Tibial nerve (tissue), 4 donors: ENCODE measurements at regions not wholly inside any gene's neighbourhood (a gene's known extent, or its start where the extent isn't known, plus 50 kb on each side); places are given as distances from the start of the nearest gene placed in this dataset.
"Not testable (repeated sequence)": the region's sequence is repeated elsewhere in the genome, so short reads cannot be mapped to it uniquely, and the experiment has no call there.

Experiments used
- DNase-seq, 2 donors: peaks; one replicate each; pipeline ENCODE4 v3.0.0-alpha.2; 2019; ENCODE audit warnings: low spot score in 2 of 2
- H3K27ac ChIP-seq, 4 donors: fragments of 200-600 bp; sonication (generic) in 3 of 4; one replicate each; pipeline ENCODE4 v1.5.1; 2017 to 2019; ENCODE audit warnings: mild to moderate bottlenecking in 1 of 4
- H3K27me3 ChIP-seq, 2 donors: fragments of 200-600 bp; sonication (generic) in 1 of 2; one replicate each; pipeline versions ENCODE4 v1.5.1 to v1.6.0; 2017 to 2019
- H3K36me3 ChIP-seq, 3 donors: fragments of 200-600 bp; sonication (generic); one replicate each; pipeline ENCODE4 v1.5.1; 2018 to 2019
- H3K4me1 ChIP-seq, 4 donors: fragments of 200-600 bp; sonication (generic) in 3 of 4; one replicate each; pipeline ENCODE4 v1.5.1; 2017 to 2019
- H3K4me3 ChIP-seq, 4 donors: fragments of 200-600 bp; sonication (generic) in 3 of 4; one replicate each; pipeline ENCODE4 v1.5.1; 2017 to 2019; ENCODE audit warnings: mild to moderate bottlenecking in 1 of 4, moderate library complexity in 1 of 4
- H3K9me3 ChIP-seq, 4 donors: fragments of 200-600 bp; sonication (generic) in 3 of 4; one replicate each; pipeline ENCODE4 v1.5.1; 2017 to 2019
- CTCF ChIP-seq, 5 experiments: fragments of 200-600 bp in 3 of 5; fragments of 450-650 bp in 2 of 5; sonication (generic) in 3 of 5; IDR thresholded peaks; one replicate each; pipeline ENCODE4 v1.5.1; 2016 to 2019; ENCODE audit warnings: antibody characterized with exemption in 5 of 5, mild to moderate bottlenecking in 3 of 5, moderate library complexity in 2 of 5
- EP300 ChIP-seq, 2 donors: sonication (generic); formaldehyde crosslinking; IDR thresholded peaks; one replicate each; pipeline ENCODE4 v1.6.1; 2017; ENCODE audit warnings: antibody characterized with exemption in 2 of 2, mild to moderate bottlenecking in 1 of 2
- POLR2A ChIP-seq, 2 donors: fragments of 450-650 bp; IDR thresholded peaks; one replicate each; pipeline ENCODE4 v1.6.1; 2017; ENCODE audit warnings: antibody characterized with exemption in 2 of 2, mild to moderate bottlenecking in 2 of 2, moderate library complexity in 2 of 2
- WGBS, 2 donors: methylation state at CpG; one replicate each; pipeline ENCODE4 v1.1.5; 2018; 5-methylcytosine and 5-hydroxymethylcytosine counted together

- WGBS, 2 donors: 79 to 92% methylated on average over 1 of the region's 1 CpG
- DNase-seq: no peak
- peaks cover 0 to 14% (median 0%) of the 10 kb centered on the region in 3 donors for H3K36me3 ChIP-seq
- no peaks in the 10 kb centered on the region for H3K4me1 ChIP-seq
- H3K4me3 ChIP-seq: no peak overlapping the region
- TF ChIP-seq CTCF (IDR thresholded peaks at IDR 0.05) (no peak), EP300 (IDR thresholded peaks at IDR 0.05) (no peak), POLR2A (IDR thresholded peaks at IDR 0.05) (no peak)
- no peaks in the 10 kb centered on the region for H3K27me3 ChIP-seq
- H3K27ac ChIP-seq: no peak overlapping the region
- peaks cover 0 to 21% (median 0%) of the 10 kb centered on the region in 4 donors for H3K9me3 ChIP-seq
These were observed 95.1 kb downstream of the RPAP3 start for GRCh38 chr12:47610686-47611252.

GRCh38 chr12:47609806-47610205 lies 96.0 kb downstream of the RPAP3 start:
- TF ChIP-seq CTCF (IDR thresholded peaks at IDR 0.05): no peak
- no peak for TF ChIP-seq POLR2A (IDR thresholded peaks at IDR 0.05)
- no peak for TF ChIP-seq EP300 (IDR thresholded peaks at IDR 0.05)
- Histone ChIP-seq H3K4me3 (no peak overlapping the region), H3K4me1 (no peaks in the 10 kb centered on the region), H3K36me3 (peaks cover 0 to 14% (median 0%) of the 10 kb centered on the region in 3 donors), H3K27ac (no peak overlapping the region), H3K27me3 (no peaks in the 10 kb centered on the region), H3K9me3 (peaks cover 0 to 21% (median 0%) of the 10 kb centered on the region in 4 donors)
- no peak for DNase-seq
- 81 to 91% methylated on average over 3 of the region's 3 CpGs for WGBS, 2 donors

GRCh38 chr12:47608671-47609070 lies 97.2 kb downstream of the RPAP3 start:
- not testable (repeated sequence) for H3K27ac ChIP-seq, H3K4me3 ChIP-seq, H3K27me3 ChIP-seq, H3K36me3 ChIP-seq, H3K4me1 ChIP-seq, DNase-seq
- H3K9me3 ChIP-seq: peaks cover 0 to 21% (median 0%) of the 10 kb centered on the region in 4 donors
- 82 to 88% methylated on average over 4 of the region's 4 CpGs for WGBS, 2 donors

GRCh38 chr12:47604221-47604873 lies 101.5 kb downstream of the RPAP3 start:
- no peaks in the 10 kb centered on the region for H3K36me3 ChIP-seq
- no peak overlapping the region for H3K4me3 ChIP-seq
- peaks cover 0 to 3% (median 0%) of the 10 kb centered on the region in 4 donors for H3K4me1 ChIP-seq
- TF ChIP-seq POLR2A (IDR thresholded peaks at IDR 0.05) (no peak), EP300 (IDR thresholded peaks at IDR 0.05) (no peak), CTCF (IDR thresholded peaks at IDR 0.05) (no peak)
- H3K27ac ChIP-seq: no peak overlapping the region
- no peak for DNase-seq
- H3K9me3 ChIP-seq: peaks cover 0 to 14% (median 0%) of the 10 kb centered on the region in 4 donors
- H3K27me3 ChIP-seq: no peaks in the 10 kb centered on the region
- WGBS, 2 donors: 88 to 100% methylated on average over 1 of the region's 1 CpG

- H3K27ac ChIP-seq: no peak overlapping the region
- H3K9me3 ChIP-seq: peaks cover 0 to 14% (median 0%) of the 10 kb centered on the region in 4 donors
- no peaks in the 10 kb centered on the region for H3K36me3 ChIP-seq
- no peak for TF ChIP-seq EP300 (IDR thresholded peaks at IDR 0.05)
- H3K4me3 ChIP-seq: no peak overlapping the region
- no peaks in the 10 kb centered on the region for H3K27me3 ChIP-seq
- 81 to 86% methylated on average over 11 of the region's 11 CpGs for WGBS, 2 donors
- no peak for DNase-seq
- H3K4me1 ChIP-seq: peaks cover 0 to 3% (median 0%) of the 10 kb centered on the region in 4 donors
These were observed 102.8 kb downstream of the RPAP3 start for GRCh38 chr12:47602949-47603558.

- Histone ChIP-seq H3K4me3 (no peak overlapping the region), H3K9me3 (peaks cover 0 to 8% (median 0%) of the 10 kb centered on the region in 4 donors), H3K27ac (no peak overlapping the region), H3K4me1 (peaks cover 0 to 3% (median 0%) of the 10 kb centered on the region in 4 donors), H3K27me3 (no peaks in the 10 kb centered on the region), H3K36me3 (no peaks in the 10 kb centered on the region)
- no peak for DNase-seq
- WGBS, 2 donors: 51 to 64% methylated on average over 1 of the region's 1 CpG
- TF ChIP-seq CTCF (IDR thresholded peaks at IDR 0.05): no peak
These were observed 103.5 kb downstream of the RPAP3 start for GRCh38 chr12:47602325-47602724.
